HCT116 (cell line): ENCODE measurements at regions not wholly inside any gene's neighbourhood (a gene's known extent, or its start where the extent isn't known, plus 50 kb on each side); places are given as distances from the start of the nearest gene placed in this dataset.

ENCODE experiments used
- ATAC-seq: fragments of 200-7000 bp; cut with Tn5 transposase; 2 replicates; pipeline ENCODE4 v1.9.1; 2020; ENCODE audit warnings: mild to moderate bottlenecking, moderate library complexity
- BruUV-seq: library from RNA; stranded (reverse); fragments of 400-500 nt; replicated peaks from 2 replicates; lab custom pipeline; 2021; lab: Mats Ljungman, UMichigan
- CTCF ChIA-PET: fragments of 300-600 bp; sonication (Branson Sonifier 250); formaldehyde crosslinking; loops from one replicate; lab custom pipeline; 2021; ENCODE audit warnings: antibody characterized with exemption; lab: Charles Lee
- POLR2A ChIA-PET: fragments of 300-600, 350-600 bp; sonication (Branson Sonifier 250); formaldehyde crosslinking; loops from one replicate; lab custom pipeline; 2021; ENCODE audit warnings: antibody characterized with exemption; lab: Charles Lee
- RAD21 ChIA-PET, 2 experiments: fragments of 300-600 bp; sonication (Branson Sonifier 250); formaldehyde crosslinking; loops; one replicate each; lab custom pipeline; 2023; ENCODE audit warnings: low total read pairs in 2 of 2; ENCODE audit not compliant: uncharacterized antibody in 2 of 2, unreplicated experiment in 2 of 2, low non-redundant PET in 1 of 2; lab: Charles Lee
- DNase-seq: peaks from one replicate; pipeline ENCODE4 v3.0.0-alpha.2; 2010; ENCODE audit warnings: low read depth, low spot score
- H2AFZ ChIP-seq: fragments of 200-600 bp; shearing (Covaris generic), sonication (generic); 2 replicates; pipeline ENCODE4 v1.6.1; 2017; ENCODE audit warnings: low read depth, mixed run types, mixed read lengths, antibody characterized with exemption, low read length; ENCODE audit not compliant: poor library complexity, severe bottlenecking
- H3K27ac ChIP-seq: 2 replicates; pipeline ENCODE4 v1.5.1; 2012; ENCODE audit warnings: low read depth, low read length
- H3K27me3 ChIP-seq: fragments of 200-600 bp; sonication (generic); 2 replicates; pipeline ENCODE4 v1.6.1; 2016; ENCODE audit warnings: mixed run types, low read length, mixed read lengths; ENCODE audit not compliant: insufficient read depth
- H3K36me3 ChIP-seq, 2 experiments: fragments of 200-500 bp in 1 of 2; fragments of 200-600 bp in 1 of 2; sonication (Bioruptor generic) in 1 of 2; sonication (generic) in 1 of 2; 2 replicates each; pipeline versions ENCODE4 v1.5.1 to v1.6.1; 2014 to 2016; ENCODE audit warnings: low read length in 2 of 2, inconsistent platforms in 1 of 2, mixed read lengths in 1 of 2, mixed run types in 1 of 2; ENCODE audit not compliant: insufficient read depth in 2 of 2, control insufficient read depth in 1 of 2
- H3K4me1 ChIP-seq, 2 experiments: fragments of 200-600 bp in 1 of 2; sonication (generic) in 1 of 2; 2 replicates each; pipeline versions ENCODE4 v1.5.1 to v1.6.1; 2012 to 2017; ENCODE audit warnings: low read length in 2 of 2, inconsistent platforms in 1 of 2, mild to moderate bottlenecking in 1 of 2, mixed read lengths in 1 of 2, mixed run types in 1 of 2, moderate library complexity in 1 of 2; ENCODE audit not compliant: insufficient read depth in 2 of 2, control insufficient read depth in 1 of 2
- H3K4me2 ChIP-seq: fragments of 200-600 bp; sonication (generic); 2 replicates; pipeline ENCODE4 v1.6.1; 2017; ENCODE audit warnings: mixed run types, low read length, mixed read lengths
- H3K4me3 ChIP-seq, 2 experiments: fragments of 200-600 bp in 1 of 2; sonication (generic) in 1 of 2; replicated peaks in 1 of 2; 2 replicates each; pipeline ENCODE4 v1.5.1; 2011 to 2016; ENCODE audit warnings: low read length in 2 of 2, control low read depth in 1 of 2, low read depth in 1 of 2, mild to moderate bottlenecking in 1 of 2, mixed read lengths in 1 of 2, mixed run types in 1 of 2
- H3K79me2 ChIP-seq: fragments of 200-600 bp; sonication (generic); 2 replicates; pipeline ENCODE4 v1.6.1; 2017; ENCODE audit warnings: mild to moderate bottlenecking, mixed run types, low read length, moderate library complexity, mixed read lengths; ENCODE audit not compliant: insufficient read depth
- H3K9ac ChIP-seq: fragments of 200-600 bp; sonication (generic); 2 replicates; pipeline ENCODE4 v1.6.1; 2016; ENCODE audit warnings: low read length, mixed read lengths
- H3K9me2 ChIP-seq: fragments of 200-600 bp; sonication (generic), shearing (Covaris generic); 2 replicates; pipeline ENCODE4 v1.6.1; 2017; ENCODE audit warnings: mixed run types, mild to moderate bottlenecking, moderate library complexity; ENCODE audit not compliant: insufficient read depth
- H3K9me3 ChIP-seq, 2 experiments: fragments of 200-500 bp in 1 of 2; fragments of 200-600 bp in 1 of 2; sonication (Bioruptor generic) in 1 of 2; sonication (generic) in 1 of 2; 2 replicates each; pipeline ENCODE4 v1.6.1; 2014 to 2017; ENCODE audit warnings: low read length in 2 of 2, mixed read lengths in 2 of 2, inconsistent platforms in 1 of 2, low read depth in 1 of 2, mild to moderate bottlenecking in 1 of 2, mixed run types in 1 of 2, moderate library complexity in 1 of 2; ENCODE audit not compliant: control insufficient read depth in 1 of 2, insufficient read depth in 1 of 2
- H4K20me1 ChIP-seq: fragments of 200-600 bp; sonication (generic), shearing (Covaris generic); 2 replicates; pipeline ENCODE4 v1.6.1; 2017; ENCODE audit warnings: mixed run types, mild to moderate bottlenecking, moderate library complexity; ENCODE audit not compliant: insufficient read depth
- CEBPB ChIP-seq: IDR thresholded peaks from 2 replicates; pipeline ENCODE4 v1.6.1; 2012; ENCODE audit warnings: low read depth
- ELF1 ChIP-seq: IDR thresholded peaks from 2 replicates; pipeline ENCODE4 v1.6.1; 2012; ENCODE audit warnings: low read depth, borderline replicate concordance
- EZH2phosphoT487 ChIP-seq: fragments of 200-600 bp; IDR thresholded peaks from 2 replicates; pipeline ENCODE4 v1.6.1; 2018; ENCODE audit warnings: antibody characterized with exemption, borderline replicate concordance
- RAD21 ChIP-seq: IDR thresholded peaks from 2 replicates; pipeline ENCODE4 v1.6.1; 2012; ENCODE audit warnings: low read depth, mild to moderate bottlenecking
- YY1 ChIP-seq: IDR thresholded peaks from 2 replicates; pipeline ENCODE4 v1.6.1; 2011; ENCODE audit warnings: low read length, low read depth, moderate library complexity, mild to moderate bottlenecking; ENCODE audit not compliant: insufficient replicate concordance; ENCODE audit errors: extremely low read depth
- intact Hi-C: fragments of 100-400 bp; cut with micrococcal nuclease; formaldehyde crosslinking; loops from 2 replicates; pipeline ENCODE4 v1.10.0; 2022
- TF ChIP-seq, protein P1 (sequence below): IDR thresholded peaks from 2 replicates; pipeline ENCODE4 v1.6.1; 2012
- TF ChIP-seq, protein P2 (sequence below): IDR thresholded peaks from 2 replicates; pipeline ENCODE4 v1.6.1; 2011; ENCODE audit warnings: mild to moderate bottlenecking, low read length, moderate library complexity; ENCODE audit not compliant: insufficient replicate concordance; ENCODE audit errors: extremely low read depth

DNA sequence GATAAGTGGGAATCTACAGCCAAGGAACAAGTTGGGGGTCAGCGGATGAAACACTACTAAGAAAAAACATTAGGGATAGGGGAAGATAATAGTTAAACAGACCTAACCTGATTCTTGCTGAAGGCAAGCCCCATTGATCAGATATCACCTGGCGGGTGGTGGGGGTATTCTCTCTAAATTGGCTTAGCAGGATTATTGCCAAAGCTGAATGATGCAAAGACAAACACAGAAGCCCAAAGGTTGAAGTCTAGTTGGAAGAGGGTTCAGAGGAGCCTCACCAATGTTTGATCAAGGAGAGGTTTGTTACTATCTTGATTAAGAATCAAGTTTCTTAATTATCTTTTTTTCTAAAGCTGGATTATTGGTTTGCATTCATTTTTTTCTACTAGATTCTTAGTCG lies 371.9 kb upstream of the CNTN4 start:
- H3K27me3 ChIP-seq: no peaks in the 10 kb centered on the region
- TF ChIP-seq EZH2phosphoT487: no peak
- ChIA-PET RAD21 (no interaction called here), CTCF (no interaction called here), POLR2A (no interaction called here)
- no peaks in the 10 kb centered on the region for H3K79me2 ChIP-seq
- H3K27ac ChIP-seq: no peak overlapping the region
- no peaks in the 10 kb centered on the region for H3K36me3 ChIP-seq
- DNase-seq (no peak), ATAC-seq (no peak)
- no peak overlapping the region for H2AFZ ChIP-seq
- no peak overlapping the region for H3K4me2 ChIP-seq
- no peak overlapping the region for H3K4me3 ChIP-seq
- no peaks in the 10 kb centered on the region for H3K9me2 ChIP-seq
- H3K4me1 ChIP-seq: no peaks in the 10 kb centered on the region
- H3K9me3 ChIP-seq: peaks cover 0 to 23% of the 10 kb centered on the region in 2 experiments; a peak in 2 of 4 replicates
- no peaks in the 10 kb centered on the region for H4K20me1 ChIP-seq
- H3K9ac ChIP-seq: no peak overlapping the region
- intact Hi-C loops: no loop called here
- BruUV-seq: no TSS peak

DNA sequence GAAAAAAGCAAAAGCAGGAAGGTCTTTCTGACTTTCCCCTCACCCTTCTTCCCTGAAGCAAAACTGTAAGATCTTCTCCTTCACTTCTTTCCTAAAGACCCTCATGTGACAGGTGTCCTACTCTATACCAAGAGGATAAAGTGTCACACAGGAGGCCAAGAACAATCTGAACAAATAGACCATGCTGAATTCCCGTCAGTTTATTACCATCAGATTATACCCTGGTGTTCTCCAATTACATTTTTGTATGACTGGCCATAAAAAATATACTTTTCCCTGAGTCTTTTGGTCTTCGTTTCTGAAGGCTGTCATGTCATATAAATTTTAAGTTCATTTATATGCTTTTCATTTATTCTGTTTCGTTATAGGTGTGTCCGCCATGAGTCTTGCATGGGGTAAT lies 371.4 kb upstream of the CNTN4 start:
- TF ChIP-seq, protein P1, sequence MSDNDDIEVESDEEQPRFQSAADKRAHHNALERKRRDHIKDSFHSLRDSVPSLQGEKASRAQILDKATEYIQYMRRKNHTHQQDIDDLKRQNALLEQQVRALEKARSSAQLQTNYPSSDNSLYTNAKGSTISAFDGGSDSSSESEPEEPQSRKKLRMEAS: no peak
- TF ChIP-seq CEBPB: no peak
- TF ChIP-seq RAD21: no peak
- TF ChIP-seq YY1: no peak
- TF ChIP-seq ELF1: no peak
- TF ChIP-seq, protein P2, sequence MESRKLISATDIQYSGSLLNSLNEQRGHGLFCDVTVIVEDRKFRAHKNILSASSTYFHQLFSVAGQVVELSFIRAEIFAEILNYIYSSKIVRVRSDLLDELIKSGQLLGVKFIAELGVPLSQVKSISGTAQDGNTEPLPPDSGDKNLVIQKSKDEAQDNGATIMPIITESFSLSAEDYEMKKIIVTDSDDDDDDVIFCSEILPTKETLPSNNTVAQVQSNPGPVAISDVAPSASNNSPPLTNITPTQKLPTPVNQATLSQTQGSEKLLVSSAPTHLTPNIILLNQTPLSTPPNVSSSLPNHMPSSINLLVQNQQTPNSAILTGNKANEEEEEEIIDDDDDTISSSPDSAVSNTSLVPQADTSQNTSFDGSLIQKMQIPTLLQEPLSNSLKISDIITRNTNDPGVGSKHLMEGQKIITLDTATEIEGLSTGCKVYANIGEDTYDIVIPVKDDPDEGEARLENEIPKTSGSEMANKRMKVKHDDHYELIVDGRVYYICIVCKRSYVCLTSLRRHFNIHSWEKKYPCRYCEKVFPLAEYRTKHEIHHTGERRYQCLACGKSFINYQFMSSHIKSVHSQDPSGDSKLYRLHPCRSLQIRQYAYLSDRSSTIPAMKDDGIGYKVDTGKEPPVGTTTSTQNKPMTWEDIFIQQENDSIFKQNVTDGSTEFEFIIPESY: no peak
- no peak overlapping the region for H3K9ac ChIP-seq
- H3K79me2 ChIP-seq: no peaks in the 10 kb centered on the region
- DNase-seq (no peak), ATAC-seq (no peak)
- H3K9me3 ChIP-seq: peaks cover 1 to 22% of the 10 kb centered on the region in 2 experiments; a peak in 2 of 4 replicates
- H2AFZ ChIP-seq: no peak overlapping the region
- H4K20me1 ChIP-seq: no peaks in the 10 kb centered on the region
- H3K4me1 ChIP-seq: no peaks in the 10 kb centered on the region
- ChIA-PET CTCF (no interaction called here), RAD21 (no interaction called here), POLR2A (no interaction called here)
- BruUV-seq: no TSS peak
- intact Hi-C loops: no loop called here
- H3K4me2 ChIP-seq: no peak overlapping the region
- H3K27ac ChIP-seq: no peak overlapping the region
- H3K4me3 ChIP-seq: no peak overlapping the region
- no peaks in the 10 kb centered on the region for H3K9me2 ChIP-seq
- no peaks in the 10 kb centered on the region for H3K36me3 ChIP-seq
- no peaks in the 10 kb centered on the region for H3K27me3 ChIP-seq
